HEK293 (cell line): ENCODE measurements at regions not wholly inside any gene's neighbourhood (a gene's known extent, or its start where the extent isn't known, plus 50 kb on each side); places are given as distances from the start of the nearest gene placed in this dataset.
A peak's percentile ranks its signal among the peaks of the same experiment; 100 is the strongest.

ENCODE experiments used
- CTCF ChIA-PET: fragments of 350-600 bp; formaldehyde crosslinking; extraction: SDS; loops from one replicate; lab custom pipeline; 2021; ENCODE audit warnings: antibody characterized with exemption; lab: Yijun Ruan, JAX
- POLR2A ChIA-PET: fragments of 300-600 bp; formaldehyde crosslinking; extraction: SDS; loops from one replicate; lab custom pipeline; 2020; ENCODE audit warnings: antibody characterized with exemption, inconsistent platforms; lab: Yijun Ruan, JAX
- H3K27ac ChIP-seq: fragments of 200-500 bp; sonication (Bioruptor generic); 2 replicates; pipeline ENCODE4 v1.5.1; 2014; ENCODE audit warnings: low read depth, low read length, control low read depth, inconsistent platforms; ENCODE audit errors: extremely low read depth
- H3K36me3 ChIP-seq, 2 experiments: fragments of 200-500 bp in 1 of 2; sonication (Bioruptor generic) in 1 of 2; 1 replicate in 1 of 2; 2 replicates in 1 of 2; pipeline ENCODE4 v1.5.1; 2014 to 2017; ENCODE audit warnings: inconsistent platforms in 2 of 2, low read length in 2 of 2; ENCODE audit not compliant: control insufficient read depth in 2 of 2, insufficient read depth in 1 of 2
- H3K4me1 ChIP-seq: fragments of 200-500 bp; sonication (Bioruptor generic); 2 replicates; pipeline ENCODE4 v1.5.1; 2014; ENCODE audit warnings: mild to moderate bottlenecking, low read length, inconsistent platforms; ENCODE audit not compliant: control insufficient read depth, insufficient read depth
- H3K4me3 ChIP-seq: 2 replicates; pipeline ENCODE4 v1.5.1; 2011; ENCODE audit warnings: low read depth, mild to moderate bottlenecking, control low read depth, low read length, moderate library complexity
- H3K9me3 ChIP-seq: fragments of 200-500 bp; sonication (Bioruptor generic); 2 replicates; pipeline ENCODE4 v1.5.1; 2014; ENCODE audit warnings: low read depth, low read length, inconsistent platforms; ENCODE audit not compliant: control insufficient read depth, insufficient read depth
- SETDB1 ChIP-seq: IDR thresholded peaks from one replicate; pipeline ENCODE4 v1.6.1; 2017; ENCODE audit warnings: mild to moderate bottlenecking, low read length, moderate library complexity, mixed read lengths; ENCODE audit not compliant: insufficient read length
- YY2 ChIP-seq: fragments of 450-650 bp; formaldehyde crosslinking; IDR thresholded peaks from 2 replicates; pipeline ENCODE4 v1.5.1; 2016; ENCODE audit warnings: missing biosample characterization, missing genetic modification characterization
- ZNF24 ChIP-seq: fragments of 450-650 bp; formaldehyde crosslinking; IDR thresholded peaks from 2 replicates; pipeline ENCODE4 v1.5.1; 2016; ENCODE audit warnings: missing biosample characterization, missing genetic modification characterization
- ZNF311 ChIP-seq: fragments of 450-650 bp; formaldehyde crosslinking; IDR thresholded peaks from 2 replicates; pipeline ENCODE4 v1.5.1; 2017; ENCODE audit warnings: missing biosample characterization, missing genetic modification characterization, borderline replicate concordance
- ZNF350 ChIP-seq: fragments of 450-650 bp; formaldehyde crosslinking; IDR thresholded peaks from 2 replicates; pipeline ENCODE4 v1.5.0; 2017; ENCODE audit warnings: missing biosample characterization, mild to moderate bottlenecking, missing genetic modification characterization
- ZNF548 ChIP-seq: fragments of 450-650 bp; formaldehyde crosslinking; IDR thresholded peaks from 2 replicates; pipeline ENCODE4 v1.5.1; 2016; ENCODE audit warnings: missing biosample characterization, missing genetic modification characterization
- ZNF561 ChIP-seq: fragments of 450-650 bp; IDR thresholded peaks from 2 replicates; pipeline ENCODE4 v1.5.1; 2018; ENCODE audit warnings: missing biosample characterization, missing genetic modification characterization, borderline replicate concordance
- ZNF610 ChIP-seq: fragments of 450-650 bp; formaldehyde crosslinking; IDR thresholded peaks from 2 replicates; pipeline ENCODE4 v1.5.1; 2016; ENCODE audit warnings: missing biosample characterization, missing genetic modification characterization, borderline replicate concordance
- ZNF701 ChIP-seq: fragments of 450-650 bp; formaldehyde crosslinking; IDR thresholded peaks from 2 replicates; pipeline ENCODE4 v1.5.1; 2016; ENCODE audit warnings: missing biosample characterization, missing genetic modification characterization
- TF ChIP-seq, protein P1 (sequence below): fragments of 450-650 bp; formaldehyde crosslinking; IDR thresholded peaks from 2 replicates; pipeline ENCODE4 v1.5.1; 2016; ENCODE audit warnings: missing biosample characterization, missing genetic modification characterization

- Histone ChIP-seq H3K4me1 (no peaks in the 10 kb centered on the region), H3K4me3 (no peak overlapping the region), H3K27ac (no peak overlapping the region)
- TF ChIP-seq ZNF561 (tag by site-specific recombination) (no peak), ZNF350 (tag by site-specific recombination) (no peak), ZNF311 (no peak), ZNF610 (tag by site-specific recombination) (no peak)
- TF ChIP-seq, all 188 proteins: peak for 0
- H3K9me3 ChIP-seq, result no peaks in the 10 kb centered on the region
- H3K36me3 ChIP-seq, result no peaks in the 10 kb centered on the region
- POLR2A ChIA-PET, result no interaction called here
- CTCF ChIA-PET, result interaction anchor here (1.0 kb wide), 1 partner anchor 8 kb away, joined by 4 read pairs; no protein-coding TSS in a partner anchor
These were observed 59.8 kb upstream of the SHC3 start for GRCh38 chr9:89238424-89238823.

- Histone ChIP-seq H3K4me3 (no peak overlapping the region), H3K9me3 (no peaks in the 10 kb centered on the region), H3K36me3 (no peaks in the 10 kb centered on the region), H3K27ac (no peak overlapping the region), H3K4me1 (no peaks in the 10 kb centered on the region)
- ChIA-PET CTCF (no interaction called here), POLR2A (no interaction called here)
- TF ChIP-seq ZNF24 (tag by site-specific recombination), result no peak
- peak; percentile 13 for TF ChIP-seq SETDB1
- TF ChIP-seq ZNF350 (tag by site-specific recombination), result no peak
These were observed 64.9 kb upstream of the SHC3 start for GRCh38 chr9:89243296-89244061.

- Histone ChIP-seq H3K27ac (no peak overlapping the region), H3K36me3 (no peaks in the 10 kb centered on the region), H3K4me3 (no peak overlapping the region)
- TF ChIP-seq YY2, result no peak
- TF ChIP-seq, all 188 proteins: peak for 0
- Histone ChIP-seq H3K4me1 (no peaks in the 10 kb centered on the region), H3K9me3 (no peaks in the 10 kb centered on the region)
- ChIA-PET CTCF (interaction anchor here (0.6 to 0.8 kb wide), 2 partner anchors 8 to 721 kb away, joined by 4 read pairs; no protein-coding TSS in a partner anchor), POLR2A (no interaction called here)
These were observed 64.2 kb upstream of the CKS2 start for GRCh38 chr9:89246840-89247239.

- CTCF ChIA-PET, result interaction anchor here (0.6 to 0.8 kb wide), 2 partner anchors 9 to 722 kb away, joined by 4 read pairs; no protein-coding TSS in a partner anchor
- no peak overlapping the region for H3K4me3 ChIP-seq
- no peak overlapping the region for H3K27ac ChIP-seq
- POLR2A ChIA-PET, result no interaction called here
- TF ChIP-seq ZNF548 (tag by site-specific recombination) (no peak), ZNF701 (tag by site-specific recombination) (no peak)
- TF ChIP-seq, protein P1, sequence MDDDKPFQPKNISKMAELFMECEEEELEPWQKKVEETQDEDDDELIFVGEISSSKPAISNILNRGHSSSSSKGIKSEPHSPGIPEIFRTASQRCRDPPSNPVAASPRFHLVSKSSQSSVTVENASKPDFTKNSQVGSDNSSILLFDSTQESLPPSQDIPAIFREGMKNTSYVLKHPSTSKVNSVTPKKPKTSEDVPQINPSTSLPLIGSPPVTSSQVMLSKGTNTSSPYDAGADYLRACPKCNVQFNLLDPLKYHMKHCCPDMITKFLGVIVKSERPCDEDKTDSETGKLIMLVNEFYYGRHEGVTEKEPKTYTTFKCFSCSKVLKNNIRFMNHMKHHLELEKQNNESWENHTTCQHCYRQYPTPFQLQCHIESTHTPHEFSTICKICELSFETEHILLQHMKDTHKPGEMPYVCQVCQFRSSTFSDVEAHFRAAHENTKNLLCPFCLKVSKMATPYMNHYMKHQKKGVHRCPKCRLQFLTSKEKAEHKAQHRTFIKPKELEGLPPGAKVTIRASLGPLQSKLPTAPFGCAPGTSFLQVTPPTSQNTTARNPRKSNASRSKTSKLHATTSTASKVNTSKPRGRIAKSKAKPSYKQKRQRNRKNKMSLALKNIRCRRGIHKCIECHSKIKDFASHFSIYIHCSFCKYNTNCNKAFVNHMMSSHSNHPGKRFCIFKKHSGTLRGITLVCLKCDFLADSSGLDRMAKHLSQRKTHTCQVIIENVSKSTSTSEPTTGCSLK (tag by site-specific recombination), result no peak
- TF ChIP-seq, all 188 proteins: peak for 0
- H3K36me3 ChIP-seq, result no peaks in the 10 kb centered on the region
- H3K9me3 ChIP-seq, result no peaks in the 10 kb centered on the region
- no peaks in the 10 kb centered on the region for H3K4me1 ChIP-seq
These were observed 63.3 kb upstream of the CKS2 start for GRCh38 chr9:89247431-89248353.
